B cell (primary cell): ENCODE measurements at regions not wholly inside any gene's neighbourhood (a gene's known extent, or its start where the extent isn't known, plus 50 kb on each side); places are given as distances from the start of the nearest gene placed in this dataset.

ENCODE experiments used
- EZH2 ChIP-seq: IDR thresholded peaks from 2 replicates; pipeline ENCODE4 v1.6.1; 2012; ENCODE audit warnings: borderline replicate concordance, low read depth, mild to moderate bottlenecking, moderate library complexity, low read length; ENCODE audit not compliant: insufficient read depth, poor library complexity, severe bottlenecking
- TF ChIP-seq, protein P1 (sequence below): fragments of 200-600 bp; IDR thresholded peaks from one replicate; pipeline ENCODE4 v1.8.0; 2022; ENCODE audit warnings: antibody characterized with exemption, mild to moderate bottlenecking

- TF ChIP-seq, protein P1, sequence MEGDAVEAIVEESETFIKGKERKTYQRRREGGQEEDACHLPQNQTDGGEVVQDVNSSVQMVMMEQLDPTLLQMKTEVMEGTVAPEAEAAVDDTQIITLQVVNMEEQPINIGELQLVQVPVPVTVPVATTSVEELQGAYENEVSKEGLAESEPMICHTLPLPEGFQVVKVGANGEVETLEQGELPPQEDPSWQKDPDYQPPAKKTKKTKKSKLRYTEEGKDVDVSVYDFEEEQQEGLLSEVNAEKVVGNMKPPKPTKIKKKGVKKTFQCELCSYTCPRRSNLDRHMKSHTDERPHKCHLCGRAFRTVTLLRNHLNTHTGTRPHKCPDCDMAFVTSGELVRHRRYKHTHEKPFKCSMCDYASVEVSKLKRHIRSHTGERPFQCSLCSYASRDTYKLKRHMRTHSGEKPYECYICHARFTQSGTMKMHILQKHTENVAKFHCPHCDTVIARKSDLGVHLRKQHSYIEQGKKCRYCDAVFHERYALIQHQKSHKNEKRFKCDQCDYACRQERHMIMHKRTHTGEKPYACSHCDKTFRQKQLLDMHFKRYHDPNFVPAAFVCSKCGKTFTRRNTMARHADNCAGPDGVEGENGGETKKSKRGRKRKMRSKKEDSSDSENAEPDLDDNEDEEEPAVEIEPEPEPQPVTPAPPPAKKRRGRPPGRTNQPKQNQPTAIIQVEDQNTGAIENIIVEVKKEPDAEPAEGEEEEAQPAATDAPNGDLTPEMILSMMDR, result no peak
- TF ChIP-seq EZH2, result no peak
Measured at GRCh38 chr11:13782390-13783075, 114.1 kb downstream of the FAR1 start.
